Coronary artery (tissue), 2 donors: ENCODE measurements at regions not wholly inside any gene's neighbourhood (a gene's known extent, or its start where the extent isn't known, plus 50 kb on each side); places are given as distances from the start of the nearest gene placed in this dataset.

Source experiments
- DNase-seq: peaks from one replicate; pipeline ENCODE4 v3.0.0-alpha.2; 2017; ENCODE audit warnings: low spot score
- H3K27ac ChIP-seq, 2 donors: fragments of 200-600 bp; sonication (generic); one replicate each; pipeline ENCODE4 v1.5.1; 2016 to 2019
- H3K4me3 ChIP-seq: fragments of 200-600 bp; sonication (generic); 2 replicates; pipeline ENCODE4 v1.5.1; 2016; ENCODE audit warnings: mild to moderate bottlenecking, moderate library complexity
- CTCF ChIP-seq: fragments of 200-600 bp; sonication (generic); IDR thresholded peaks from one replicate; pipeline ENCODE4 v1.5.1; 2019; ENCODE audit warnings: antibody characterized with exemption

GRCh38 chrX:43500996-43501694 is 155.0 kb upstream of the MAOA start:
- no peak overlapping the region for H3K27ac ChIP-seq
- TF ChIP-seq CTCF, result no peak
- DNase-seq, result no peak
- no peak overlapping the region for H3K4me3 ChIP-seq

GRCh38 chrX:43504394-43504793 is 151.7 kb upstream of the MAOA start:
- Histone ChIP-seq H3K4me3 (no peak overlapping the region), H3K27ac (no peak overlapping the region)
- TF ChIP-seq CTCF, result no peak
- DNase-seq, result no peak

GRCh38 chrX:43505769-43506168 is 150.3 kb upstream of the MAOA start:
- TF ChIP-seq CTCF, result no peak

GRCh38 chrX:43508694-43509093 is 147.4 kb upstream of the MAOA start:
- Histone ChIP-seq H3K4me3 (no peak overlapping the region), H3K27ac (no peak overlapping the region)
- no peak for TF ChIP-seq CTCF
- DNase-seq, result no peak

More at GRCh38 chrX:43505769-43506168, 150.3 kb upstream of the MAOA start:
- Histone ChIP-seq H3K4me3 (no peak overlapping the region), H3K27ac (no peak overlapping the region)
- no peak for DNase-seq

- no peak overlapping the region for H3K27ac ChIP-seq
- no peak for DNase-seq
- no peak overlapping the region for H3K4me3 ChIP-seq
- TF ChIP-seq CTCF, result no peak
Observed at GRCh38 chrX:43510209-43510608, 145.9 kb upstream of the MAOA start.

GRCh38 chrX:43513085-43513484 is 143.0 kb upstream of the MAOA start:
- Histone ChIP-seq H3K27ac (no peak overlapping the region), H3K4me3 (no peak overlapping the region)
- DNase-seq, result no peak
- TF ChIP-seq CTCF, result no peak

- no peak overlapping the region for H3K27ac ChIP-seq
- no peak overlapping the region for H3K4me3 ChIP-seq
- TF ChIP-seq CTCF, result no peak
- DNase-seq, result no peak
Observed at GRCh38 chrX:43514820-43515219, 141.3 kb upstream of the MAOA start.
